SK-N-SH treated with all-trans-retinoic acid at 6 μM for 48 hours (cell line): ENCODE measurements at regions not wholly inside any gene's neighbourhood (a gene's known extent, or its start where the extent isn't known, plus 50 kb on each side); places are given as distances from the start of the nearest gene placed in this dataset.

Source experiments
- ARNTL ChIP-seq: fragments of 450-650 bp; formaldehyde crosslinking; IDR thresholded peaks from 2 replicates; pipeline ENCODE4 v1.5.0; 2020; ENCODE audit warnings: low read depth, mild to moderate bottlenecking, moderate library complexity, borderline replicate concordance
- BACH2 ChIP-seq: fragments of 250-450 bp; sonication (Bioruptor Pico); IDR thresholded peaks from 2 replicates; pipeline ENCODE4 v1.9.0; 2021; ENCODE audit warnings: mild to moderate bottlenecking, borderline replicate concordance
- ZFP30 ChIP-seq: fragments of 450-650 bp; formaldehyde crosslinking; IDR thresholded peaks from 2 replicates; pipeline ENCODE4 v1.5.0; 2022; ENCODE audit warnings: mild to moderate bottlenecking, moderate library complexity
- ZNF70 ChIP-seq: fragments of 450-650 bp; formaldehyde crosslinking; IDR thresholded peaks from 2 replicates; pipeline ENCODE4 v1.5.0; 2020; ENCODE audit warnings: mild to moderate bottlenecking, moderate library complexity
- TF ChIP-seq, protein P1 (sequence below): fragments of 250-450 bp; sonication (Bioruptor Pico); IDR thresholded peaks from 2 replicates; pipeline ENCODE4 v1.5.0; 2020; ENCODE audit warnings: mild to moderate bottlenecking, moderate library complexity
- TF ChIP-seq, protein P2 (sequence below): fragments of 250-450 bp; sonication (Bioruptor Pico); IDR thresholded peaks from 2 replicates; pipeline ENCODE4 v1.8.0; 2020; ENCODE audit warnings: mild to moderate bottlenecking, moderate library complexity, borderline replicate concordance

DNA sequence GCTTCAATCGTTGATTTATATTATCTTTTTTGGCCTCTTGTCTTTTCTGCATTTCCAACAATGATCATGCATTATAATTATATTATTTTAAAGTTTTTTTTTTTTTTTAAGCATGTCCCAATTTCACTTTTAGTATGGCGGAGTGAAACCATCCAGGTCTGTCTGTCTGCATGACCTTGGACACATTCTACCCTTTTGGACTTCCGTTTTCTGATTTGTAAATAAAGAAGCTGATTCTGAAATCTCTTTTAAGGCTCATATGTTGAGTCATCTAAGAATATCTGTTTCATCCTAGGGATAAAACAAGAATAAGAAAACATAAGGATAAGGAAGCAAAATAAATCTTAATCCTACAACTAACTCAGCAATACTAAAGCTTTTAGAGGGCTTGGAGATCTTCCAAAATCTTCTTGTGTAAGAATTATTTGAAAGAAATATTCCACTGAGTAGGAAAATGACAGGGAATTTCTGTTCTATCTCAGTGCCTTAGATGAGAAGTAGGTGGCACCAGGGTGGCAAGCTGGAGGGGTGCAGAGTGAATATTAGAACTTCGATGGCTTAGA is 195.7 kb upstream of the TOX3 start:
- TF ChIP-seq ZNF70 (no peak), ARNTL (CRISPR knock-in tag) (no peak), BACH2 (CRISPR knock-in tag) (no peak), ZFP30 (CRISPR knock-in tag) (no peak)
- TF ChIP-seq, protein P1, sequence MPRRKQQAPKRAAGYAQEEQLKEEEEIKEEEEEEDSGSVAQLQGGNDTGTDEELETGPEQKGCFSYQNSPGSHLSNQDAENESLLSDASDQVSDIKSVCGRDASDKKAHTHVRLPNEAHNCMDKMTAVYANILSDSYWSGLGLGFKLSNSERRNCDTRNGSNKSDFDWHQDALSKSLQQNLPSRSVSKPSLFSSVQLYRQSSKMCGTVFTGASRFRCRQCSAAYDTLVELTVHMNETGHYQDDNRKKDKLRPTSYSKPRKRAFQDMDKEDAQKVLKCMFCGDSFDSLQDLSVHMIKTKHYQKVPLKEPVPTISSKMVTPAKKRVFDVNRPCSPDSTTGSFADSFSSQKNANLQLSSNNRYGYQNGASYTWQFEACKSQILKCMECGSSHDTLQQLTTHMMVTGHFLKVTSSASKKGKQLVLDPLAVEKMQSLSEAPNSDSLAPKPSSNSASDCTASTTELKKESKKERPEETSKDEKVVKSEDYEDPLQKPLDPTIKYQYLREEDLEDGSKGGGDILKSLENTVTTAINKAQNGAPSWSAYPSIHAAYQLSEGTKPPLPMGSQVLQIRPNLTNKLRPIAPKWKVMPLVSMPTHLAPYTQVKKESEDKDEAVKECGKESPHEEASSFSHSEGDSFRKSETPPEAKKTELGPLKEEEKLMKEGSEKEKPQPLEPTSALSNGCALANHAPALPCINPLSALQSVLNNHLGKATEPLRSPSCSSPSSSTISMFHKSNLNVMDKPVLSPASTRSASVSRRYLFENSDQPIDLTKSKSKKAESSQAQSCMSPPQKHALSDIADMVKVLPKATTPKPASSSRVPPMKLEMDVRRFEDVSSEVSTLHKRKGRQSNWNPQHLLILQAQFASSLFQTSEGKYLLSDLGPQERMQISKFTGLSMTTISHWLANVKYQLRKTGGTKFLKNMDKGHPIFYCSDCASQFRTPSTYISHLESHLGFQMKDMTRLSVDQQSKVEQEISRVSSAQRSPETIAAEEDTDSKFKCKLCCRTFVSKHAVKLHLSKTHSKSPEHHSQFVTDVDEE = no peak
- TF ChIP-seq, protein P2, sequence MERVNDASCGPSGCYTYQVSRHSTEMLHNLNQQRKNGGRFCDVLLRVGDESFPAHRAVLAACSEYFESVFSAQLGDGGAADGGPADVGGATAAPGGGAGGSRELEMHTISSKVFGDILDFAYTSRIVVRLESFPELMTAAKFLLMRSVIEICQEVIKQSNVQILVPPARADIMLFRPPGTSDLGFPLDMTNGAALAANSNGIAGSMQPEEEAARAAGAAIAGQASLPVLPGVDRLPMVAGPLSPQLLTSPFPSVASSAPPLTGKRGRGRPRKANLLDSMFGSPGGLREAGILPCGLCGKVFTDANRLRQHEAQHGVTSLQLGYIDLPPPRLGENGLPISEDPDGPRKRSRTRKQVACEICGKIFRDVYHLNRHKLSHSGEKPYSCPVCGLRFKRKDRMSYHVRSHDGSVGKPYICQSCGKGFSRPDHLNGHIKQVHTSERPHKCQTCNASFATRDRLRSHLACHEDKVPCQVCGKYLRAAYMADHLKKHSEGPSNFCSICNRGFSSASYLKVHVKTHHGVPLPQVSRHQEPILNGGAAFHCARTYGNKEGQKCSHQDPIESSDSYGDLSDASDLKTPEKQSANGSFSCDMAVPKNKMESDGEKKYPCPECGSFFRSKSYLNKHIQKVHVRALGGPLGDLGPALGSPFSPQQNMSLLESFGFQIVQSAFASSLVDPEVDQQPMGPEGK = no peak
